HG02981 (cell line): ENCODE measurements at regions not wholly inside any gene's neighbourhood (a gene's known extent, or its start where the extent isn't known, plus 50 kb on each side); places are given as distances from the start of the nearest gene placed in this dataset.

Source experiments
- ATAC-seq: cut with Tn5 transposase; IDR thresholded peaks from one replicate; pipeline ENCODE4 v1.9.1; 2021; ENCODE audit warnings: mild to moderate bottlenecking, moderate library complexity; ENCODE audit not compliant: unreplicated experiment

- ATAC-seq = no peak
Measured at GRCh38 chr9:82923092-82923911, 139.6 kb downstream of the RASEF start.

GRCh38 chr9:82923912-82924605 lies 138.9 kb downstream of the RASEF start:
- ATAC-seq = no peak
